ENCODE measurements at regions not wholly inside any gene's neighbourhood (a gene's known extent, or its start where the extent isn't known, plus 50 kb on each side); places are given as distances from the start of the nearest gene placed in this dataset.
"Not testable (repeated sequence)": the region's sequence is repeated elsewhere in the genome, so short reads cannot be mapped to it uniquely, and the experiment has no call there.

DNA sequence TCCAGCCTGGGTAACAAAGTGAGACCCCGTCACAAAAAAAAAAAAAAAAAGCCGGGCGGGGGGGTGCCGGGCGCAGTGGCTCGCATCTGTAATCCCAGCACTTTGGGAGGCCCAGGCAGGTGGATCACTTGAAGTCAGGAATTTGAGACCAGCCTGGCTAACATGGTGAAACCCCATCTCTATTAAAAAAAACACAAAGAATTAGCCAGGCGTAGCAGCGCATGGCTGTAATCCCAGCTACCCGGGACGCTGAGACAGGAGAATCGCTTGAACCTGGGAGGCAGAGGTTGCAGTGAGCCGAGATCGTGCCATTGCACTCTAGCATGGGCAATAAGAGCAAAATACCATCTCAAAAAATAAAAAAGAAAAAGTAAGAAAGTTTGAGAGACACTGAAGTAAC is 81.9 kb downstream of the CCDC71L start:
- TF ChIP-seq, protein P1, sequence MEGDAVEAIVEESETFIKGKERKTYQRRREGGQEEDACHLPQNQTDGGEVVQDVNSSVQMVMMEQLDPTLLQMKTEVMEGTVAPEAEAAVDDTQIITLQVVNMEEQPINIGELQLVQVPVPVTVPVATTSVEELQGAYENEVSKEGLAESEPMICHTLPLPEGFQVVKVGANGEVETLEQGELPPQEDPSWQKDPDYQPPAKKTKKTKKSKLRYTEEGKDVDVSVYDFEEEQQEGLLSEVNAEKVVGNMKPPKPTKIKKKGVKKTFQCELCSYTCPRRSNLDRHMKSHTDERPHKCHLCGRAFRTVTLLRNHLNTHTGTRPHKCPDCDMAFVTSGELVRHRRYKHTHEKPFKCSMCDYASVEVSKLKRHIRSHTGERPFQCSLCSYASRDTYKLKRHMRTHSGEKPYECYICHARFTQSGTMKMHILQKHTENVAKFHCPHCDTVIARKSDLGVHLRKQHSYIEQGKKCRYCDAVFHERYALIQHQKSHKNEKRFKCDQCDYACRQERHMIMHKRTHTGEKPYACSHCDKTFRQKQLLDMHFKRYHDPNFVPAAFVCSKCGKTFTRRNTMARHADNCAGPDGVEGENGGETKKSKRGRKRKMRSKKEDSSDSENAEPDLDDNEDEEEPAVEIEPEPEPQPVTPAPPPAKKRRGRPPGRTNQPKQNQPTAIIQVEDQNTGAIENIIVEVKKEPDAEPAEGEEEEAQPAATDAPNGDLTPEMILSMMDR (IDR thresholded peaks at IDR 0.05), result not testable (repeated sequence)
- TF ChIP-seq EZH2 (IDR thresholded peaks at IDR 0.05; ENCODE audit: borderline replicate concordance, insufficient read depth, low read depth, low read length, poor library complexity, severe bottlenecking), result not testable (repeated sequence)
